GM12865 (cell line): ENCODE measurements at regions not wholly inside any gene's neighbourhood (a gene's known extent, or its start where the extent isn't known, plus 50 kb on each side); places are given as distances from the start of the nearest gene placed in this dataset.

Experiments used
- DNase-seq: peaks from one replicate; pipeline ENCODE4 v3.0.0; 2010; ENCODE audit warnings: low read depth
- H3K4me3 ChIP-seq: 2 replicates; pipeline ENCODE4 v1.5.1; 2011; ENCODE audit warnings: mild to moderate bottlenecking, low read depth, low read length, control low read depth
- TF ChIP-seq, protein P1 (sequence below): IDR thresholded peaks from 2 replicates; pipeline ENCODE4 v1.5.1; 2011; ENCODE audit warnings: low read length, control low read depth, low read depth, inconsistent platforms; ENCODE audit not compliant: insufficient read depth; ENCODE audit errors: missing control alignments

DNA sequence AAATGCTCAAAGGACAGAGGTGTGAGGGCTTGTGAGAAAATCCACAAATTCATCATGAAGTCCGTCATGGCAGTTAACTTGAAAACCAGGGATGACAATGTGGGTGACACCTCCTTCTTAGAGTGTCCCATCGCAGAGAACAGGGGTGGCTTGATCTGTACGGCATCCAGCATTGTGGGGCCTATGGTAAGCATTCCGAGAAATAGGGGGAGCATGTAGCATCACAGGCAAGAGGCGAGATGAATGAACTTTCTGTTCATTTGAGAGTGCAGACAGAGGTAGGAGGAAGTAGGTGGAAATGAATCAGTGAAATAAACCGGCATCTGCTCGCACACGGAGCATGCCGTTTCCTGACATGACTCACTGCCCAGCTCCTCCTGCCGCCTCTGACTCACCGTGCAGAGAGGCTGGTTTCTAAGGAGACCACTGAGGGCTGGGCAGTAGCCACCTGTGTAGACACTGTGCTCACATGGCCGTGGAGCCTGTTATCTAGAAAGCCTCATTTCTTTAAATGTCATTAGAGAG is 339.0 kb downstream of the RFC3 start:
- H3K4me3 ChIP-seq, result no peak overlapping the region
- DNase-seq, result peak; percentile 92
- TF ChIP-seq, protein P1, sequence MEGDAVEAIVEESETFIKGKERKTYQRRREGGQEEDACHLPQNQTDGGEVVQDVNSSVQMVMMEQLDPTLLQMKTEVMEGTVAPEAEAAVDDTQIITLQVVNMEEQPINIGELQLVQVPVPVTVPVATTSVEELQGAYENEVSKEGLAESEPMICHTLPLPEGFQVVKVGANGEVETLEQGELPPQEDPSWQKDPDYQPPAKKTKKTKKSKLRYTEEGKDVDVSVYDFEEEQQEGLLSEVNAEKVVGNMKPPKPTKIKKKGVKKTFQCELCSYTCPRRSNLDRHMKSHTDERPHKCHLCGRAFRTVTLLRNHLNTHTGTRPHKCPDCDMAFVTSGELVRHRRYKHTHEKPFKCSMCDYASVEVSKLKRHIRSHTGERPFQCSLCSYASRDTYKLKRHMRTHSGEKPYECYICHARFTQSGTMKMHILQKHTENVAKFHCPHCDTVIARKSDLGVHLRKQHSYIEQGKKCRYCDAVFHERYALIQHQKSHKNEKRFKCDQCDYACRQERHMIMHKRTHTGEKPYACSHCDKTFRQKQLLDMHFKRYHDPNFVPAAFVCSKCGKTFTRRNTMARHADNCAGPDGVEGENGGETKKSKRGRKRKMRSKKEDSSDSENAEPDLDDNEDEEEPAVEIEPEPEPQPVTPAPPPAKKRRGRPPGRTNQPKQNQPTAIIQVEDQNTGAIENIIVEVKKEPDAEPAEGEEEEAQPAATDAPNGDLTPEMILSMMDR, result no peak

DNA sequence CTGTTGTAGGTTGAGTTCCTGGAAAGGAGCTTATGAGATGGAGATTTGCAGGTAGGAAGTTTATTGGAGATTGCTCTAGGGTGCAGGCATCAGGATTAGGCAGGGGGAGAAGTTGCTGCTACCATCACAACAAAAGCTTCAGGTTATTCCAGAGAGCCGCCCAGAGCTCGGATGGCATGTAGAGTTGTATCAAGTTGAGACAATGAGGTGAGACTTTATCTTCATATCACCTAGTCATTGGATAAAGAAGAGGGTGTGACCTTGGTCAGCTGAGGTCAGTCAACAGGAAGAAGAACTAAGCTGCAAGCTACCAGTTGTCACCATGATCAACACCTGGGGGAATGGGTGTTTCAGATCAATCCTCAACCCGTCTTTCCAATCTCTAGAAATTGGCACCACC is 342.0 kb downstream of the RFC3 start:
- TF ChIP-seq, protein P1, result no peak
- no peak for DNase-seq
- H3K4me3 ChIP-seq, result no peak overlapping the region

DNA sequence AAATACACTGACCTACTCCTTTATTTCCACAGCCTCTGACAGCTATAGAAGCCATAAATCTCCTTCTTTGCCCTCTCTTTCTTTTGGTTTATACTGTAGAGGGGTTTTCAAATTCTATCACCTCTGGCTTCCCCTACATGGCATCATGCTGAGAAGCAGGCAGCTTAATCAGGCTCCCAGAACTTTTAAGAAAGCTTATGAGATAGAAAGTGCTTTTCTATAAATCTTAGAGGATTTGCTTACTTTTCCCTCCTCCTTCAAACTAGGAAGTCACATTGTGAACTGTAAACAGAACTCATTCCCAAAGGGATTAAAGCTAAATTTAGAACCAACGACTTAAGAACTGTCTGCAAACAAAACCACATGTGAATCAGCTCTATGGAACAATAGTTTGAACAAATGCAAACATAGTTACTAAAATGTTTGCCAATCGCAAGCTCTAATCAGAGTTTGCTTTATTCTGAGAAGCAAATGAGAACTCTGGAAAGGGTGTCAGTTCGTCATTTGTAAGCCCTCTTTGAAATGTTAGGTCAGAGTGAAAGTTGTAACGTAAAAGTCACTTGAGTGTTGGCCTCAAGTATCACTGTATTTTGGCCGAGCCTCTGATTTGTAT is 344.1 kb downstream of the RFC3 start:
- TF ChIP-seq, protein P1, result no peak
- DNase-seq, result no peak
- H3K4me3 ChIP-seq, result no peak overlapping the region

DNA sequence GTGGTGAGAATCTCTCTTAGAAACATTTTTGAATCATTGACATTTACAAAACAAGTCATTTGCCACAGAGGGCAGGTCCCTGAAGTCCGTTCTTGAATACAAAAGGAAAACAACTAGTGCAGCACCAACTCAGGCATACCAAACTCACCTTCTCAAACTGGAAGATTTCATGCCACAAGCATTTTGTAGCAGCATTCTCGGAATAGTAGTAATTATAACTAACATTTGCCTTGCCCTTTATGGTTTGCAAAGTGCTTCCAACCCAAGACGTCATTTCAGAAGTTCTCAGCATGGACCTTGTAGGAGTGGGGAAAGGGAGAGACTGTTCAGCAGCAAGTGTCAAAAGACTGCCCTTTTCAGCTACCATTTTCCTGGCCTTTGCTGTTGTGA is 344.6 kb downstream of the RFC3 start:
- TF ChIP-seq, protein P1, result no peak
- DNase-seq, result peak; percentile 9
- H3K4me3 ChIP-seq, result no peak overlapping the region

DNA sequence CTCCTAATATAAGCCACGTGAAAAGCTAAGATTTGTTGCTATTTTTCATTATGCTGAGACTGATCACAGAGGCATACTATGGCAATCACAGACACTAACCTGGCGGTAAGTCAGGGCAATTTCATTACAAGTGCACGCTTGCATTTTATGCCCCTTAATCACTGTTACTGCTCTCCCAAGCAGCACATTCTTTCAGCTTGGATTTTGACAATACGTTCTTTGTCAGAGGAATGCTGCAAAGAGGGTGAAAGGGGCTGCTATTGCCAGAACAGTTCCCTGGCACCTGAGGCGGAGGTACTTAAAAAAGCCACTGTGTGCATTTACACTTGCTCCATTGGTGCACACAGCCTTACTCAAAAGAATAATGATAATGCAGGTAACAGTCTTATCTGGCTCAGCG is 346.6 kb downstream of the RFC3 start:
- TF ChIP-seq, protein P1, result no peak
- DNase-seq, result no peak
- H3K4me3 ChIP-seq, result no peak overlapping the region

DNA sequence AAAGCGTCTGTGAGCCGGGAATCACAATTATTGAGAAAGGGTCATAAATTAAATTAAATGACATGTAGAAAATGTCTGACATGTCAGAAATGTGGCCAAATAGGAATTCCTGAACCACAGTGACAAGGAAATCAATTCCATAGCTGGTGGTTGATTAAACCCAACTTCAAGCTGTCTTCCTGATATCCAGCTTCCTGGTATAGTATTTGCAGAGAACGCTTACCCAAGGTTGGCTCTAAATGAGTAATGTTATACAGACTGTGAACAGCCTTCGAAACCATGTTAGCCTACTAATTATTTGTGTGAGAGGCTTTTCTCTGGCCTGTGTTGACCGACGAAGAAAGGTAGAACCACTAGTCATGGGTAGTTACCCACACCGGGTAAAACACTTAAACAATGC is 347.2 kb downstream of the RFC3 start:
- DNase-seq, result no peak
- H3K4me3 ChIP-seq, result no peak overlapping the region
- TF ChIP-seq, protein P1, result no peak

DNA sequence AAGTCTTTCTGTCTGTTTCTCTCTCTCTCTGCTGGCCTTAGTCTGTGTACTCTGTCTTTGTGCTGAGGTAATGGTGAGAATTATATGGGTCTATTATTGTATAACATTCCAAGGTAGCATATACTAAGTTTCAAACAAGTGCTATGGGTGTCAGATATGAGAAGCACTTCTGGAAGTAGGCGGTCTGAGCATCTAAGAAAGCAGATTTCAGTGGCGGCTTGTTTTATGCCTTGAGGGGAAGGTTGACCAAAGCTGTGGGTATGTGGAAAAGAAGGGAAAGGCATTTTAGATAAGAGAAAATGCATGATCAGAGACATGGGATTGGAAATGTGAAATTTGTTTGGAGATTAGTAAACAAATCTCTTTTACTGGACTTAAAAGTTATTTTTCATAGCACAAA is 348.5 kb downstream of the RFC3 start:
- no peak overlapping the region for H3K4me3 ChIP-seq
- TF ChIP-seq, protein P1, result no peak
- DNase-seq, result no peak
